ENCODE measurements at regions not wholly inside any gene's neighbourhood (a gene's known extent, or its start where the extent isn't known, plus 50 kb on each side); places are given as distances from the start of the nearest gene placed in this dataset.

DNA sequence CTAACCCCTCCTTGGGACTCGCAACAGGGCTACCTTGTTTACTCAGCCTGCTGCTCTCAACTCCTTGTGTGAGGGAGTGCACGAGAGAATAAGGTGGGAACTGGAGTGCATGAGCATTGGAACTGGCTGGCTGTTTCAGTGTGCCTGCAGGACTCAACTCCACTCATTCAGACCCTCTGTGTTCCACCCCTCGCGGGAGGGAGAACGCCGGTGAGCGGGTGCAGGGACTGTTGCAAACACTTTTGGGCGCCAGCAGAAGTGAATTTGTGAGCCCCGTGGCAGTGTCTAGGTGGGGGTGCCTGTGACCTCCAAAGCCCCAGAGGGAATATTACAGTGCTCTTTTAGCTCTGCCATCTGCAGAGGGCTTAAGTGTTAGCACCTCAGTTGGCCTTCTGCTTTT lies 1978.3 kb upstream of the PIK3C3 start:
- TF ChIP-seq, protein P1, sequence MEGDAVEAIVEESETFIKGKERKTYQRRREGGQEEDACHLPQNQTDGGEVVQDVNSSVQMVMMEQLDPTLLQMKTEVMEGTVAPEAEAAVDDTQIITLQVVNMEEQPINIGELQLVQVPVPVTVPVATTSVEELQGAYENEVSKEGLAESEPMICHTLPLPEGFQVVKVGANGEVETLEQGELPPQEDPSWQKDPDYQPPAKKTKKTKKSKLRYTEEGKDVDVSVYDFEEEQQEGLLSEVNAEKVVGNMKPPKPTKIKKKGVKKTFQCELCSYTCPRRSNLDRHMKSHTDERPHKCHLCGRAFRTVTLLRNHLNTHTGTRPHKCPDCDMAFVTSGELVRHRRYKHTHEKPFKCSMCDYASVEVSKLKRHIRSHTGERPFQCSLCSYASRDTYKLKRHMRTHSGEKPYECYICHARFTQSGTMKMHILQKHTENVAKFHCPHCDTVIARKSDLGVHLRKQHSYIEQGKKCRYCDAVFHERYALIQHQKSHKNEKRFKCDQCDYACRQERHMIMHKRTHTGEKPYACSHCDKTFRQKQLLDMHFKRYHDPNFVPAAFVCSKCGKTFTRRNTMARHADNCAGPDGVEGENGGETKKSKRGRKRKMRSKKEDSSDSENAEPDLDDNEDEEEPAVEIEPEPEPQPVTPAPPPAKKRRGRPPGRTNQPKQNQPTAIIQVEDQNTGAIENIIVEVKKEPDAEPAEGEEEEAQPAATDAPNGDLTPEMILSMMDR (IDR thresholded peaks at IDR 0.05): no peak
- TF ChIP-seq POLR2A (IDR thresholded peaks at IDR 0.05): no peak
